ENCODE measurements at regions not wholly inside any gene's neighbourhood (a gene's known extent, or its start where the extent isn't known, plus 50 kb on each side); places are given as distances from the start of the nearest gene placed in this dataset.

DNA sequence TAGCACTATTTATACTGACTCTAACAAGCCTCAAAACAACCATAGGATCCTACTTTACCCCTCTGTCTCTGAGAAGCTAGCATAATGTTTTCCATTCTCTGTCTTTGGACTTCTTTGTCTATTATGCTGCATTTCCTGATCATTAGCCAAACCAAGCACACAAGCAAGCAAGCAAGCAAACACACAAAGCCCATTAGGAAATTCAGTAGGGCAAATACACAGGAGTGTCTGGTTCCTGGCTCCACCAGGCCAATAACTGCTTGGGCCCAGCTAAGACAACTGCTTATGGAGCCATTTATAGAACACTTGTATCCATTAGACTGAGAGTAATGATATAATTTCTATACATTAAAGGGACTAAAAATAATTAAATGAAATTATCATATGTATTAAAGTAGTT is 952.9 kb upstream of the EPHA7 start:
- no peaks in the 10 kb centered on the region for H3K36me3 ChIP-seq (ENCODE audit: control insufficient read depth, insufficient read depth, low read length)
- no peaks in the 10 kb centered on the region for H3K27me3 ChIP-seq (ENCODE audit: control insufficient read depth, insufficient read depth, low read length)
- H3K4me3 ChIP-seq (ENCODE audit: low read depth, low read length) = no peak overlapping the region
- no peak overlapping the region for H3K4me2 ChIP-seq (ENCODE audit: low read length)
- no peak overlapping the region for H3K9ac ChIP-seq
- no peak overlapping the region for H2AFZ ChIP-seq
- H3K9me3 ChIP-seq (ENCODE audit: control insufficient read depth, low read length) = no peaks in the 10 kb centered on the region
- no peaks in the 10 kb centered on the region for H3K4me1 ChIP-seq
- no peaks in the 10 kb centered on the region for H3K79me2 ChIP-seq
- TF ChIP-seq CTCF (IDR thresholded peaks at IDR 0.05) = no peak
- H3K27ac ChIP-seq = no peak overlapping the region

DNA sequence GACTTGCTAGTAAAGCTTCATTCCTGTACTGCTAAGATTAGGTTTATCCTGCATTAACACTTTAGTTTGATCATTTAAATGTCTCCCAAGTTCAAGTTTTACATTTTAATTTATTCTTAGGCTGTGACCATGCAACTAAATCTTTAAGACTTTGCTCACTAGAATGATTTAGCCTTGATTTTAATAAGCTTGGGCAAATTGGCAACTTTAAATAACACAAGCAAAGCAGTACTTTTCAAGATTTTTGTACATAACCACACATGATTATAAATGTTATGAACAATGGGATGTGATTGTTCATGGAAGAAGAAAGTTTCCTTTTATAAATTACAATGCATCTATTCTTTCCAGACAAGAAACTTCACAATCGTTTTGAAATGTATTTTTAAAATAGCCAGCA is 948.0 kb upstream of the EPHA7 start:
- H2AFZ ChIP-seq = no peak overlapping the region
- H3K9ac ChIP-seq = no peak overlapping the region
- H3K27me3 ChIP-seq (ENCODE audit: control insufficient read depth, insufficient read depth, low read length) = no peaks in the 10 kb centered on the region
- H3K4me1 ChIP-seq = no peaks in the 10 kb centered on the region
- TF ChIP-seq CTCF (IDR thresholded peaks at IDR 0.05) = no peak
- H3K27ac ChIP-seq = no peak overlapping the region
- H3K36me3 ChIP-seq (ENCODE audit: control insufficient read depth, insufficient read depth, low read length) = no peaks in the 10 kb centered on the region
- no peaks in the 10 kb centered on the region for H3K9me3 ChIP-seq (ENCODE audit: control insufficient read depth, low read length)
- H3K4me3 ChIP-seq (ENCODE audit: low read depth, low read length) = no peak overlapping the region
- H3K4me2 ChIP-seq (ENCODE audit: low read length) = no peak overlapping the region
- no peaks in the 10 kb centered on the region for H3K79me2 ChIP-seq

DNA sequence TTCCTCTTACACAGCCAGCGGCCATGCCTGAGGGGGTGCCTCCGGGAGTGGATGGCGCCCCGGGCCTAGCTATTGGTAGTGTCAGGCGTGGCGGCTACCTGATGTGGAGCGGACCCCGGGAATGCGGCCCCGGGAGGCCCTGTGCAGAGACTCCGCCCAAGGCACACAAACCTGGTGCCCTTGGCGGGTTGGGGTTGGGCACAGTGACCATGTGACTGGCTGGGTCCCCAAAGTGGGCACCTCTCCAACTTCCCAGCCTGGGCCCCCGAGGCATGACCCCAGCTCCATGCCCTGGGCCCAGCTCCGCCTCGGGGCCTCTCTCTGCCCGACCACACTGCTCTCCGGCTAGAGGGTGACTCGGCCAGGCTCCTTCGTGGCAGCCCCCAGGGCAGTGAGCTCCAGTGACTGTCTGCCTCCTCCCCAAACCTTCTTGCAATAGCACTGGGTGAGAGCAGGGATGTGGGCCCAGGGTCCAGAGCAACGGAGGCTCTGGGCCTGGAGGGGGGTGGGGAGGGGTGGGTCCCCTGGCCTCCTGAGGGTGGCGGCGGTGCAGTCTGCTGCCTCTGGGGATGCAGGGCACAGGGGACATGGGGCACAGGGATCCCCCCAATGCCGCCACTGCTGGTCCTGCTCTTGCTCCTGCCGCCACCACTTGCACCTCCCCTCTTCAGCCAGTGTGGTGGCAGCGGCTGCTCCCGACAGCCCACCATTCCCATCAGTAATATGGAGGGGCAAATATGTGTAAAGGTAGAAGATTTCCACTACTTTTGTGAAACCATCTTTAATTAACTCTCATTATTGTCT is 942.9 kb upstream of the EPHA7 start:
- no peak overlapping the region for H3K27ac ChIP-seq
- H3K4me3 ChIP-seq (ENCODE audit: low read depth, low read length) = no peak overlapping the region
- no peak overlapping the region for H2AFZ ChIP-seq
- H3K9me3 ChIP-seq (ENCODE audit: control insufficient read depth, low read length) = no peaks in the 10 kb centered on the region
- TF ChIP-seq CTCF (IDR thresholded peaks at IDR 0.05) = no peak
- H3K36me3 ChIP-seq (ENCODE audit: control insufficient read depth, insufficient read depth, low read length) = no peaks in the 10 kb centered on the region
- no peaks in the 10 kb centered on the region for H3K4me1 ChIP-seq
- H3K4me2 ChIP-seq (ENCODE audit: low read length) = no peak overlapping the region
- H3K27me3 ChIP-seq (ENCODE audit: control insufficient read depth, insufficient read depth, low read length) = no peaks in the 10 kb centered on the region
- no peak overlapping the region for H3K9ac ChIP-seq
- no peaks in the 10 kb centered on the region for H3K79me2 ChIP-seq

GRCh38 chr6:94361304-94362060 is 942.1 kb upstream of the EPHA7 start:
- TF ChIP-seq CTCF (IDR thresholded peaks at IDR 0.05) = no peak
- Histone ChIP-seq H3K36me3 (ENCODE audit: control insufficient read depth, insufficient read depth, low read length) (no peaks in the 10 kb centered on the region), H3K4me3 (ENCODE audit: low read depth, low read length) (no peak overlapping the region), H3K27ac (no peak overlapping the region), H3K9me3 (ENCODE audit: control insufficient read depth, low read length) (no peaks in the 10 kb centered on the region), H3K27me3 (ENCODE audit: control insufficient read depth, insufficient read depth, low read length) (no peaks in the 10 kb centered on the region), H3K4me2 (ENCODE audit: low read length) (no peak overlapping the region), H3K9ac (no peak overlapping the region), H3K79me2 (no peaks in the 10 kb centered on the region), H2AFZ (no peak overlapping the region), H3K4me1 (no peaks in the 10 kb centered on the region)
